Activated naive CD8-positive, alpha-beta T cell (primary cell): ENCODE measurements at regions not wholly inside any gene's neighbourhood (a gene's known extent, or its start where the extent isn't known, plus 50 kb on each side); places are given as distances from the start of the nearest gene placed in this dataset.
"Not testable (repeated sequence)": the region's sequence is repeated elsewhere in the genome, so short reads cannot be mapped to it uniquely, and the experiment has no call there.

Source experiments
- H3K27ac Mint-ChIP-seq: one replicate; pipeline ENCODE4 v1.8.0; 2021; ENCODE audit warnings: mixed read lengths
- H3K27me3 Mint-ChIP-seq: one replicate; pipeline ENCODE4 v1.8.0; 2021; ENCODE audit warnings: mixed read lengths
- H3K36me3 Mint-ChIP-seq: one replicate; pipeline ENCODE4 v1.8.0; 2021; ENCODE audit warnings: mixed read lengths
- H3K4me1 Mint-ChIP-seq: one replicate; pipeline ENCODE4 v1.8.0; 2021; ENCODE audit warnings: low read depth, mixed read lengths
- H3K4me3 Mint-ChIP-seq: one replicate; pipeline ENCODE4 v1.8.0; 2021; ENCODE audit warnings: mild to moderate bottlenecking, mixed read lengths
- H3K9me3 Mint-ChIP-seq: one replicate; pipeline ENCODE4 v1.8.0; 2021; ENCODE audit warnings: low read depth, mixed read lengths

- not testable (repeated sequence) for H3K4me3 Mint-ChIP-seq
These were observed 83.2 kb upstream of the ARID5B start for GRCh38 chr10:61818251-61818650.

GRCh38 chr10:61819208-61819607, 82.3 kb upstream of the ARID5B start:
- H3K4me3 Mint-ChIP-seq = no peak overlapping the region
- H3K27me3 Mint-ChIP-seq = no peaks in the 10 kb centered on the region
- H3K27ac Mint-ChIP-seq = no peak overlapping the region
- H3K36me3 Mint-ChIP-seq = no peaks in the 10 kb centered on the region
- H3K9me3 Mint-ChIP-seq = no peaks in the 10 kb centered on the region
- H3K4me1 Mint-ChIP-seq = no peaks in the 10 kb centered on the region

More at GRCh38 chr10:61818251-61818650, 83.2 kb upstream of the ARID5B start:
- not testable (repeated sequence) for H3K36me3 Mint-ChIP-seq, H3K27ac Mint-ChIP-seq, H3K9me3 Mint-ChIP-seq, H3K4me1 Mint-ChIP-seq, H3K27me3 Mint-ChIP-seq

GRCh38 chr10:61821153-61821552, 80.3 kb upstream of the ARID5B start:
- Mint-ChIP-seq H3K9me3 (no peaks in the 10 kb centered on the region), H3K27me3 (no peaks in the 10 kb centered on the region), H3K4me3 (no peak overlapping the region), H3K4me1 (no peaks in the 10 kb centered on the region), H3K27ac (no peak overlapping the region), H3K36me3 (no peaks in the 10 kb centered on the region)

GRCh38 chr10:61821693-61822092, 79.8 kb upstream of the ARID5B start:
- no peaks in the 10 kb centered on the region for H3K36me3 Mint-ChIP-seq
- no peaks in the 10 kb centered on the region for H3K27me3 Mint-ChIP-seq
- H3K27ac Mint-ChIP-seq = no peak overlapping the region
- H3K4me1 Mint-ChIP-seq = no peaks in the 10 kb centered on the region
- H3K4me3 Mint-ChIP-seq = no peak overlapping the region
- H3K9me3 Mint-ChIP-seq = no peaks in the 10 kb centered on the region

GRCh38 chr10:61822096-61822495, 79.4 kb upstream of the ARID5B start:
- Mint-ChIP-seq H3K36me3 (no peaks in the 10 kb centered on the region), H3K9me3 (no peaks in the 10 kb centered on the region), H3K27me3 (no peaks in the 10 kb centered on the region), H3K4me3 (no peak overlapping the region), H3K4me1 (no peaks in the 10 kb centered on the region), H3K27ac (no peak overlapping the region)

GRCh38 chr10:61822781-61823230, 78.7 kb upstream of the ARID5B start:
- Mint-ChIP-seq H3K27ac (no peak overlapping the region), H3K9me3 (no peaks in the 10 kb centered on the region), H3K4me1 (no peaks in the 10 kb centered on the region), H3K36me3 (no peaks in the 10 kb centered on the region), H3K27me3 (no peaks in the 10 kb centered on the region), H3K4me3 (no peak overlapping the region)

GRCh38 chr10:61825001-61825400, 76.5 kb upstream of the ARID5B start:
- Mint-ChIP-seq H3K27me3 (no peaks in the 10 kb centered on the region), H3K9me3 (no peaks in the 10 kb centered on the region), H3K4me1 (no peaks in the 10 kb centered on the region), H3K27ac (no peak overlapping the region), H3K36me3 (no peaks in the 10 kb centered on the region), H3K4me3 (no peak overlapping the region)

- Mint-ChIP-seq H3K27me3 (no peaks in the 10 kb centered on the region), H3K4me3 (no peak overlapping the region), H3K36me3 (no peaks in the 10 kb centered on the region), H3K9me3 (no peaks in the 10 kb centered on the region), H3K4me1 (no peaks in the 10 kb centered on the region), H3K27ac (no peak overlapping the region)
These were observed 75.9 kb upstream of the ARID5B start for GRCh38 chr10:61825628-61826027.

GRCh38 chr10:61828034-61828433, 73.5 kb upstream of the ARID5B start:
- no peak overlapping the region for H3K4me3 Mint-ChIP-seq
- H3K9me3 Mint-ChIP-seq = no peaks in the 10 kb centered on the region
- no peaks in the 10 kb centered on the region for H3K4me1 Mint-ChIP-seq
- H3K27ac Mint-ChIP-seq = no peak overlapping the region
- H3K36me3 Mint-ChIP-seq = no peaks in the 10 kb centered on the region
- H3K27me3 Mint-ChIP-seq = no peaks in the 10 kb centered on the region

GRCh38 chr10:61828788-61829187, 72.7 kb upstream of the ARID5B start:
- no peak overlapping the region for H3K4me3 Mint-ChIP-seq
- H3K36me3 Mint-ChIP-seq = no peaks in the 10 kb centered on the region
- H3K9me3 Mint-ChIP-seq = no peaks in the 10 kb centered on the region
- H3K27ac Mint-ChIP-seq = no peak overlapping the region
- H3K4me1 Mint-ChIP-seq = no peaks in the 10 kb centered on the region
- H3K27me3 Mint-ChIP-seq = no peaks in the 10 kb centered on the region

GRCh38 chr10:61830072-61830845, 71.2 kb upstream of the ARID5B start:
- no peaks in the 10 kb centered on the region for H3K9me3 Mint-ChIP-seq
- no peak overlapping the region for H3K27ac Mint-ChIP-seq
- H3K36me3 Mint-ChIP-seq = no peaks in the 10 kb centered on the region
- H3K4me1 Mint-ChIP-seq = peaks cover 2% of the 10 kb centered on the region
- no peak overlapping the region for H3K4me3 Mint-ChIP-seq
- no peaks in the 10 kb centered on the region for H3K27me3 Mint-ChIP-seq

- Mint-ChIP-seq H3K4me1 (peaks cover 5% of the 10 kb centered on the region), H3K27ac (no peak overlapping the region), H3K4me3 (no peak overlapping the region), H3K9me3 (no peaks in the 10 kb centered on the region), H3K36me3 (no peaks in the 10 kb centered on the region), H3K27me3 (no peaks in the 10 kb centered on the region)
These were observed 70.6 kb upstream of the ARID5B start for GRCh38 chr10:61830846-61831273.

- Mint-ChIP-seq H3K27me3 (no peaks in the 10 kb centered on the region), H3K4me1 (peaks cover 17% of the 10 kb centered on the region), H3K27ac (no peak overlapping the region), H3K36me3 (no peaks in the 10 kb centered on the region), H3K4me3 (no peak overlapping the region), H3K9me3 (no peaks in the 10 kb centered on the region)
These were observed 68.5 kb upstream of the ARID5B start for GRCh38 chr10:61832866-61833481.

GRCh38 chr10:61834519-61834918, 67.0 kb upstream of the ARID5B start:
- Mint-ChIP-seq H3K36me3 (no peaks in the 10 kb centered on the region), H3K4me3 (no peak overlapping the region), H3K27ac (no peak overlapping the region), H3K27me3 (no peaks in the 10 kb centered on the region), H3K4me1 (peaks cover 17% of the 10 kb centered on the region), H3K9me3 (no peaks in the 10 kb centered on the region)

GRCh38 chr10:61835069-61835945, 66.2 kb upstream of the ARID5B start:
- no peak overlapping the region for H3K27ac Mint-ChIP-seq
- H3K4me3 Mint-ChIP-seq = no peak overlapping the region
- H3K9me3 Mint-ChIP-seq = no peaks in the 10 kb centered on the region
- peaks cover 17% of the 10 kb centered on the region for H3K4me1 Mint-ChIP-seq
- H3K36me3 Mint-ChIP-seq = no peaks in the 10 kb centered on the region
- no peaks in the 10 kb centered on the region for H3K27me3 Mint-ChIP-seq
